PC-3 (cell line): ENCODE measurements at regions not wholly inside any gene's neighbourhood (a gene's known extent, or its start where the extent isn't known, plus 50 kb on each side); places are given as distances from the start of the nearest gene placed in this dataset.

Experiments used
- ATAC-seq: fragments of 200-7000 bp; cut with Tn5 transposase; 2 replicates; pipeline ENCODE4 v1.9.1; 2020; ENCODE audit warnings: mild to moderate bottlenecking, moderate library complexity
- BruUV-seq: library from RNA; stranded (reverse); fragments of 400-500 nt; replicated peaks from 2 replicates; lab custom pipeline; 2021; lab: Mats Ljungman, UMichigan
- CTCF ChIA-PET: fragments of 300-600 bp; sonication (Branson Sonifier 250); formaldehyde crosslinking; loops from one replicate; lab custom pipeline; 2022; ENCODE audit warnings: antibody characterized with exemption; lab: Charles Lee
- POLR2A ChIA-PET: fragments of 300-600 bp; sonication (Branson Sonifier 250); formaldehyde crosslinking; loops from one replicate; lab custom pipeline; 2022; ENCODE audit warnings: antibody characterized with exemption; ENCODE audit not compliant: unreplicated experiment; lab: Charles Lee
- DNase-seq: peaks from one replicate; pipeline ENCODE4 v3.0.0-alpha.2; 2015
- H2AFZ ChIP-seq: fragments of 300-600 bp; sonication (generic); 2 replicates; pipeline ENCODE4 v1.6.0; 2016; ENCODE audit warnings: antibody characterized with exemption, low read length
- H3F3A ChIP-seq: fragments of 300-600 bp; sonication (generic); one replicate; pipeline ENCODE4 v1.6.0; 2017; ENCODE audit warnings: antibody characterized with exemption, low read length, control low read depth, mild to moderate bottlenecking; ENCODE audit not compliant: unreplicated experiment
- H3K27ac ChIP-seq: fragments of 300-600 bp; sonication (generic); 2 replicates; pipeline ENCODE4 v1.5.1; 2016; ENCODE audit warnings: mild to moderate bottlenecking, low read length
- H3K27me3 ChIP-seq: fragments of 300-600 bp; sonication (generic); 2 replicates; pipeline ENCODE4 v1.6.1; 2016; ENCODE audit warnings: low read length, mixed read lengths
- H3K36me3 ChIP-seq: fragments of 300-600 bp; sonication (generic); 2 replicates; pipeline ENCODE4 v1.6.1; 2016; ENCODE audit warnings: low read depth, mixed run types, low read length, mixed read lengths
- H3K4me1 ChIP-seq: fragments of 300-600 bp; sonication (generic); 2 replicates; pipeline ENCODE4 v1.5.1; 2016; ENCODE audit warnings: low read length; ENCODE audit not compliant: insufficient read depth
- H3K4me2 ChIP-seq: fragments of 300-600 bp; sonication (generic); 2 replicates; pipeline ENCODE4 v1.6.0; 2016; ENCODE audit warnings: low read length
- H3K4me3 ChIP-seq: fragments of 300-600 bp; sonication (generic); 2 replicates; pipeline ENCODE4 v1.5.1; 2016; ENCODE audit warnings: mild to moderate bottlenecking, low read length, mixed read lengths
- H3K79me2 ChIP-seq: fragments of 300-600 bp; sonication (generic); 2 replicates; pipeline ENCODE4 v1.6.1; 2017; ENCODE audit warnings: low read length, mixed read lengths
- H3K9ac ChIP-seq: fragments of 300-600 bp; sonication (generic); 2 replicates; pipeline ENCODE4 v1.6.0; 2016; ENCODE audit warnings: mild to moderate bottlenecking, low read length
- H3K9me2 ChIP-seq: fragments of 300-600 bp; sonication (generic); replicated peaks from 2 replicates; pipeline ENCODE4 v1.6.1; 2016; ENCODE audit warnings: mixed run types, low read length, mixed read lengths
- H3K9me3 ChIP-seq: fragments of 300-600 bp; sonication (generic); 2 replicates; pipeline ENCODE4 v1.6.1; 2016; ENCODE audit warnings: low read length, mixed read lengths
- H4K20me1 ChIP-seq: fragments of 300-600 bp; sonication (generic); 2 replicates; pipeline ENCODE4 v1.6.1; 2016; ENCODE audit warnings: low read length, mixed read lengths
- CTCF ChIP-seq: fragments of 300-600 bp; sonication (generic); conservative IDR thresholded peaks from 2 replicates; pipeline ENCODE4 v1.5.1; 2017; ENCODE audit warnings: antibody characterized with exemption, low read depth, mild to moderate bottlenecking, low read length
- EZH2 ChIP-seq: fragments of 300-600 bp; sonication (generic); IDR thresholded peaks from one replicate; pipeline ENCODE4 v1.6.1; 2017; ENCODE audit warnings: antibody characterized with exemption, mild to moderate bottlenecking, low read length; ENCODE audit not compliant: unreplicated experiment
- EZH2phosphoT487 ChIP-seq: fragments of 300-600 bp; sonication (generic); IDR thresholded peaks from 2 replicates; pipeline ENCODE4 v1.6.1; 2018; ENCODE audit warnings: mild to moderate bottlenecking, antibody characterized with exemption, low read length, borderline replicate concordance
- intact Hi-C: fragments of 100-400 bp; cut with micrococcal nuclease; formaldehyde crosslinking; loops from 2 replicates; pipeline ENCODE4 v1.9.0; 2023

GRCh38 chr12:102573237-102573636 is 92.9 kb upstream of the IGF1 start:
- Histone ChIP-seq H3K27me3 (no peaks in the 10 kb centered on the region), H3K79me2 (no peaks in the 10 kb centered on the region), H3K9me3 (0 out of 2 replicates have a peak, but pooled peaks cover 3% of the 10 kb centered on the region), H3F3A (no peaks in the 10 kb centered on the region), H3K4me3 (no peak overlapping the region), H3K9ac (no peak overlapping the region), H3K36me3 (no peaks in the 10 kb centered on the region), H3K9me2 (no peaks in the 10 kb centered on the region), H3K27ac (no peak overlapping the region), H3K4me1 (no peaks in the 10 kb centered on the region), H4K20me1 (no peaks in the 10 kb centered on the region), H2AFZ (no peak overlapping the region), H3K4me2 (no peak overlapping the region)
- TF ChIP-seq EZH2phosphoT487 (no peak), EZH2 (no peak), CTCF (no peak)
- ChIA-PET CTCF (no interaction called here), POLR2A (no interaction called here)
- intact Hi-C loops, result no loop called here
- BruUV-seq, result no TSS peak
- DNase-seq (no peak), ATAC-seq (no peak)

- DNase-seq, result no peak
- BruUV-seq, result no TSS peak
- H3K27me3 ChIP-seq, result no peaks in the 10 kb centered on the region
- ATAC-seq, result no peak
- ChIA-PET CTCF (no interaction called here), POLR2A (no interaction called here)
- H3K79me2 ChIP-seq, result no peaks in the 10 kb centered on the region
- intact Hi-C loops, result no loop called here
- H3K27ac ChIP-seq, result no peak overlapping the region
- no peaks in the 10 kb centered on the region for H3F3A ChIP-seq
- H3K4me3 ChIP-seq, result no peak overlapping the region
- H3K4me1 ChIP-seq, result no peaks in the 10 kb centered on the region
- H3K9me3 ChIP-seq, result 0 out of 2 replicates have a peak, but pooled peaks cover 3% of the 10 kb centered on the region
- TF ChIP-seq EZH2, result no peak
- no peak overlapping the region for H3K9ac ChIP-seq
- H3K36me3 ChIP-seq, result no peaks in the 10 kb centered on the region
- no peak overlapping the region for H3K4me2 ChIP-seq
- H3K9me2 ChIP-seq, result no peaks in the 10 kb centered on the region
- H4K20me1 ChIP-seq, result no peaks in the 10 kb centered on the region
- H2AFZ ChIP-seq, result no peak overlapping the region
These were observed 91.5 kb upstream of the IGF1 start for GRCh38 chr12:102571889-102572288.

- no peak for TF ChIP-seq EZH2
- no peak for TF ChIP-seq CTCF
- no peak for TF ChIP-seq EZH2phosphoT487
- H3F3A ChIP-seq, result no peaks in the 10 kb centered on the region
- no peaks in the 10 kb centered on the region for H3K4me1 ChIP-seq
- H3K27me3 ChIP-seq, result no peaks in the 10 kb centered on the region
- BruUV-seq, result no TSS peak
- POLR2A ChIA-PET, result no interaction called here
- no peaks in the 10 kb centered on the region for H3K36me3 ChIP-seq
- H3K27ac ChIP-seq, result no peak overlapping the region
- no peak overlapping the region for H2AFZ ChIP-seq
- no peaks in the 10 kb centered on the region for H3K79me2 ChIP-seq
- no peaks in the 10 kb centered on the region for H4K20me1 ChIP-seq
- intact Hi-C loops, result no loop called here
- no peak for ATAC-seq
- 0 out of 2 replicates have a peak, but pooled peaks cover 3% of the 10 kb centered on the region for H3K9me2 ChIP-seq
- H3K4me2 ChIP-seq, result no peak overlapping the region
- no peak overlapping the region for H3K9ac ChIP-seq
- H3K4me3 ChIP-seq, result no peak overlapping the region
- H3K9me3 ChIP-seq, result no peaks in the 10 kb centered on the region
- DNase-seq, result no peak
- CTCF ChIA-PET, result no interaction called here
These were observed 89.9 kb upstream of the IGF1 start for GRCh38 chr12:102570256-102570655.
